Activated naive CD4-positive, alpha-beta T cell (primary cell): ENCODE measurements at regions not wholly inside any gene's neighbourhood (a gene's known extent, or its start where the extent isn't known, plus 50 kb on each side); places are given as distances from the start of the nearest gene placed in this dataset.
"Not testable (repeated sequence)": the region's sequence is repeated elsewhere in the genome, so short reads cannot be mapped to it uniquely, and the experiment has no call there.

Experiments used
- DNase-seq, 4 experiments: peaks; one replicate each; lab custom pipeline; 2025; lab: John Stamatoyannopoulos, UW

DNA sequence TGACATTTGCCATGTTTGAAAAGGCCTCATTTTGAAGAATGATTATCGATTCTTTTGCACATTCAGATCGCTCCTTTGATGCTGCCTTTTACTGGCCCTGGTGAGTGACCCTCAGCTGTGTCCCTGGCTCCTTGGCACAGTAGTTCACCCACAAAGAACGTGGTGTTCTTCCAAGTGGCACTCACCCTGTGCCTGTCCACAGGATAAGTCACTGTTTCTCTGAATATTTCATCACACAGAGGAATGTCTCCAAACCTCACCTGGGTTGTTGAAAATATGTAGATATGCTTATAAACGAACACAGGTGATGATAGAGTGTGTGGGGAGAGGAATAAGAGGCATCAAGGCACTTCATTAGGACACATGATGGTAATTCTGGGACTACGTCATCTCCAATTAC, 810.7 kb downstream of the CCSER2 start:
- no peak for DNase-seq

DNA sequence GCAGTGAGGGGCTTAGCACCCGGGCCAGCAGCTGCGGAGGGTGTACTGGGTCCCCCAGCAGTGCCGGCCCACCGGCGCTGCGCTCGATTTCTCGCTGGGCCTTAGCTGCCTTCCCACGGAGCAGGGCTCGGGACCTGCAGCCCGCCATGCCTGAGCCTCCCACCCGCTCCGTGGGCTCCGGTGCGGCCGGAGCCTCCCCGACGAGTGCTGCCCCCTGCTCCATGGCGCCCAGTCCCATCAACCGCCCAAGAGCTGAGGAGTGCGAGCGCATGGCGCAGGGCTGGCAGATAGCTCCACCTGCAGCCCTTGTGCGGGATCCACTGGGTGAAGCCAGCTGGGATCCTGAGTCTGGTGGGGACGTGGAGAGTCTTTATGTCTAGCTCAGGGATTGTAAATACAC, 813.1 kb downstream of the CCSER2 start:
- DNase-seq: not testable (repeated sequence)

DNA sequence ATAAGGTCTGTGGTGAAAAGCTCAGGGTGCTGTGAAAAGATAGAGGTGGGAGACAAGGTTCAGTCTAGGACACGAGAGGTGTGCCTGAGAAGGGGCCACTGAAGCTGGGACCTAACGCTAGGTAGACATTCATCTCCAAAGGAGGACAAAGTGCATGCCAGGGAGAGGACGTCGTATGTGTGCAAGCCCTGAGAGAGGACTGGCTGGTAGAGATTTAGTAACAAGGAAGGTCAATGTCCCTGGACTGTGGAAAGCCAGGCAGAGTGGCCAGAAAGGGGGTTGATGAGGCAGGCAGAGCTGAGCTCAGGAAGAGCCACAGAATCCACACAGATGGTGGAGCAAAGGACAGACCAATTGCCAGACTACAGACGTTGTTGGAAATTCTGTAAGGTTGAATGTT, 817.6 kb downstream of the CCSER2 start:
- DNase-seq: no peak

DNA sequence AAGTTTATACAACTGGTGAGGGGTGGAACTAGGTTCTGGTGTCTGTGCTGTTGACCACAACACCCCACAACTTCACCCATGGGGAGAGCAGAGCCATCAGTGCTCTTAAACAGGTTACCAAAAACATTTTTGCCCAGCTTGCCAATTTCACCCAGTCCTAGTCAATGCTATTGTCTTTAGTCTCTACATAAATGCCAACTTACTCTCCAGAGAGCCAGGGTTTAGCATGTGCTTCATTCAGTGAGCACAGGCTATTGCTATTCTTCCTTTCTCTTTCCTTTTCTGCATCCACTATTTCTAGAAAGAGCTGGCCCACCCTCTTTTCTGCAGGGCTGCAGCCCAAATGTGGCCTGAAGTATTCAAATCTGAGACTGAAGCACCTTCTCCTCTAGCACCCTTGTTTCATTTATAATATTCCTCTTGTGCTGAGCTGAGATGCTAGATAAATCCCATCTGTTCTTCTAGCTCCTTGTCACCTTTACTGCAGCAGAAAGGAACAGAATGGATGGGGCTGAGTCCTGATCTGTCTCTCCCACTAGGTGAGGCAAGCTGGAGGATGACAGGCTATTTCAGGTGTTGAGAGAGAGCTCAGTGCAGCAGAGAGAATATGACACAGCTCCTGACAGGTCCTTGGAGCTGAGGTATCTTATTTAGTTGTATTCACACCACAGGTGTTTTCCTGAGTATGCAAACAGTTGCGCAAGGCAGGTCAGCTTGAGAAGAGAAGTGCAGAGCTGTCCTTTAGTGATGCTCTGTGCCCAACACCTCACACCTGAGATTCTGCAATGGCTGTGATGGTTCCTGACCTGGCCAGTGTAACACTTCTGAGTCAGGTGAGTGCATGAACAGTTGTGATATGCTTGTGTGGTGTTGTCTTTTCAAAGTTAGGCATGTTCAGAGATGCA, 819.2 kb downstream of the CCSER2 start:
- DNase-seq: no peak

DNA sequence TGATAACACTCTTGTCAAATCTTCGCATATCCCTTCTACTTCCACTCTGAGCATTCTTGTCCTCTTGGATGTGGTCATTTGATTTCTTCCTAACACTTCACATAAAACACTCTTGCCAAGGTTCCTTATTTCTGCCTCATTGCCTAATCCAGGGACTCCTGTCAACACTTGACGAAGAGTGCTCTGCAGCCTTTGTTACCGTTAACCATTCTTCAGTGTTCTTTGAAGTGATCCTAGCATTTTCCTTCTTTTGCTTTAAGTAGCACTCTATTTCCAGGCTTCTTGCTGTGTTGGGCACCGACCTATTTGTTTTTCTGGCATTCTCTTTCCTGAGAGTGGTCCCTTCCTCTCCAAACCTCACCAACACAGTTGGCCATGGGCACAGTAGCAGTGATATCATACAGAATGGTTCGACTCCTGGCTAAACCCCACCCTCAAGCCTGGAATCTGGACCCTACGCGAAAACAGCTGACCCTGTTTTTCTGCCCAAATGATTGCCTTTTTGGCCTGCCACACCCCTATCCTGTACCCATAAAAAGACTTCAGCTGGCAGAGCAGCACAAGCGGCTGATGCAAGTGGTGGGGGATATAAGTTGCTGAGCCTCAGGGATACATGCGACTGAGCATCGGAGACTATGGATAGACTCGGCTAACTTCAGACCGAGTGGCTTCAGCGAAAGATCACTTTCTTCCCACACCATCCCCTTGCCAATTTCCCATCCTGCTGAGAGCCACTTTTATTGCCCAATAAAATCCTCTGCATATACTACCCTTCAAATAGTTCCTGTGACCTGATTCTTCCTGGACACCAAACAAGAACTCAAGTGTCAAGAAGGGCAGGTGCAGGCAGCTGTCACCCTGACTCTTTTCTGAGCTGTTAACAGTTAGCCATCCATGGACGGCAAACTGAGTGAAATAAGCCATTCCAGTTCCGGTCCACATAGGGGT, 820.6 kb downstream of the CCSER2 start:
- no peak for DNase-seq

DNA sequence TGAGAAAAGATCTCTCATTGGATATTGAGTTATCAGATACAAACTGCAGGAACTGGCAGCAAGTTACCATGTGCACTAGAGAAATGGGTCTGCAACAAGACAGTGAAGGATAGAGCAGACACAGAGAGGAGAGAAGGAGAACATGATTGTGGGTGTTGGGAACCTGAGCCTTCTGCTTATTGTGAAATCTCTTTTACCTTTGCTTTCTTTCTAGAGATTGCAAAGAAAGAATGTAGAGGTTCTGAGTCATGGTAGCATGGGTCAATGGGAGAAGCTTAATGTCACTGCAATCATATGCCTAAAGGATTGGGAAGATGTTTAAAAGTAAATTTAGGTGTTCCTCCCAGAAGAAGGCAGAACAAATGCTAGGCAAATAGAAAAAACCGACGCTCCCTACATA, 821.4 kb downstream of the CCSER2 start:
- no peak for DNase-seq

DNA sequence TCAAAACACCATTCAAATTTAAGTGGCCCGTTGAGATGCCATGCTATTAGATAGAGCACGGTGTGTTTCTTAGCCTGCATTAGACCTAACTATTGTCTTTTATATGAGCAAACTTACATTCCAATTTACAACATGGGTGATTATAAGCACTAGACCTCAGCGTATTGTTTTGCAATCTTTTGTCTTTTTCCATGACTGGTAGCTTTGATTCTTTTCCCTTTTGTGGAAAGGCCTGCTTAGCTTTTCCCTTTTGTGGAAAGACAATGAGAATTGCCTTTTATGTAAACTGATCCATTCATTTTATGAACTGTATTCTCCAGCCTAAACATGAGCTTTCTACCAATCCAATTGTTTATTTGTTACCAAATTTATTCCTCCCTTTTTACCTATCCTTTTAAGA, 823.1 kb downstream of the CCSER2 start:
- DNase-seq: no peak

DNA sequence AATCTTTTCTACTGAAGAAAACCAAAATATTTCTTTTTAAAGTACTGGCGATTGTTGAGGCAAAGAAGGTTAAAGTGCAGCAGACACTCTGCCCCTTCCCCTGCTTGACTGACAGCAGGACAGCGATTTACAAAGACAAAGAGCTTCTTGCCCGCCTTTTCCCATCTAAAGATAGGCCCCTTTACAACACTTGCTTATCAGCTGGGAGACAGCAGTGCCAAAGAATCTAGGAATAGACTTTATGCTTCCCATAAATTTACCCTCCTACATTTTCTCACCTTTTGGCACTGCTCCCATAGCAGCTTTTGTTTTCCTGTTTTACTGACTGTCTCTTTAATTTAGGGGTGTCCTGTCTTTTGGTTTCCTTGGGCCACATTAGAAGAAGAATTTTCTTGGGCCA, 824.1 kb downstream of the CCSER2 start:
- no peak for DNase-seq

DNA sequence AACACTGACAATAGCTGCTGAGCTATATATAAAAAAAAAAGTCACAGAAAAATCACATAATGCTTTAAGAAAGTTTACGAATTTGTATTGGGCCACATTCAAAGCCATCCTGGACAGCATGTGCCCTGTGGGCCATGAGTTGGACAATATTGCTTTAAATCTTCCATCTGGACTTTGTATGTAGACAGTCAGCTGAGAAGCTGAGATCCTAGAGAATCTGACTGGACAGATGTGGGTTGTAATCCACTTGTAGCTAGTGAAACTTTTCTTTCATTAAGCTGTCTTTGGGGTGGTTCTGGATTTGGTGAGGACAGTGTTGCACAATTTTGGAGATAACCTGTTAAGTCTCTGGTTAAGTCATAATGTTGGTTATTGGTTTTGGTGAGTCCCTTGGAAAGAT, 824.5 kb downstream of the CCSER2 start:
- no peak for DNase-seq

DNA sequence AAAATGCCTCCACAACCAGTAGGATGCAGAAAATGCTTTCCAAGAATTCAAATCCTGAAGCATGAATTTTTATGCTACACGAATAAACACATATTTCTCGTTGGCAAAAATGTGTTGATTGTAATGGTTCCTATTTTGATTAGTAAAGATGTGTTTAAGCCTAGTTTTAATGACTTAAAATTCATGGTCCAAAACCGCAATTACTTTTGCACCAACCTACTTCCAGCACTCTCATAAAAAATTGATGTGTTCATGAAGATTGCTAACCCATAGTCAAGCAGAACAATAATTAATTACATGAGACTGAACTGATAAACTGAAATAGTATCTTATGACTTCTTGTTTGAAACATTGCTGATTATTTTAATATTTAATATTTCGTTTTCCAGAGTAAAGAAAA, 828.8 kb downstream of the CCSER2 start:
- no peak for DNase-seq

DNA sequence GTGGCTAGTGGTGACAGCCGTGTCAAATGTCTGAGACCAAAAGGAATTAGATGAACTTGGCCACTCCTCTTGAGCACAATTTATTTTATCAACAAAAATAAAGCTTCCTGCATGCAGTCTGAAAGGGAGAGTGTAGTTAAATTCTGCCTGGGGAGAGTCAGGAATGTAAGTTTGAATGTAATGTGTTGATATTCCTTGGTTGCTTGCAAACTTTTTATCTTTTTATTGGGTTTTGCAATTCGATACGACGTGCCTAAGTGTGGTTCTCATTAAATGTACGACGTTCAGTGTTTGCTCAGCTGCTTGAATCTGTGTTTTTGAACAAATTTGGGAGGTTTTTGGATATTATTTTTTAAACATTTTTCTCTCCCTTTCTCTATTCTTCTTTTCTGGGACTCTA, 839.9 kb downstream of the CCSER2 start:
- no peak for DNase-seq

DNA sequence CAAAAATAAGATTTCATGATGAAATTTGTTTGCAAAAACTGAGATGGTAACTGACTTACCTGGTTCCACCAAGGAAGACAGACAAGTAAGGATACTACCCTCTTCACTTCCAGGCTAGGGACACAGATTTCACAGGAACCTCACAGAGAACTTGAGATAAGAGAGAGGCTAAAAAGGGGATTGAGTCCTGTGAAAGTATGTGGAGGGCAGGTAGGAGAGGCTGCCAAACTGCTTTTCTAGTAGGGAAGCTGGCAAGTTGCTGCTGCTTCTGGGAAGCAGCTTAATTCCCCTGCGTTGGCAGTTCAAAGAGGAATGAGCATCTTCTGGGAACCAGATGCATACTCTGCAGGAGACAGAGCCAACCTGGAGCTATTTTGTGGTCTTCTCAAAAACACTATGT, 841.6 kb downstream of the CCSER2 start:
- no peak for DNase-seq

DNA sequence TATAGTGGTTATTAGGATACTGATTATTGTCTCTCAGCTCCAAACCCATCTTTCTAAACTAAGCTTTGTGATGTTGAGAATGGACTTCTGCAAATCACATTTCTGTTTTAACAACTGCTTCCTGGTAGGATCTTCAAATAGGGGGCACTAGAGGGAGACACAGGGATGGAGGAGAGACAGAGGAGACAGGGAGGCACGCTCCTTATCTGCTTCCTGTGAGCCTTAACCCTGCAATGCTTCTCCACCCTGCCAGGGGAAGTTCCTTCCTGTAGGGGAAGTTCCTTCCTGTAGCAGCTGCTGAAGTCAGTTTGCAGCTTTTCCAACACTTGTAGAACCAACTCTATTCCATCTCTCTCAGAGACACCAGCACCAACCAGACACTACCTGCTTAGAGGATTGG, 847.2 kb downstream of the CCSER2 start:
- DNase-seq: no peak

DNA sequence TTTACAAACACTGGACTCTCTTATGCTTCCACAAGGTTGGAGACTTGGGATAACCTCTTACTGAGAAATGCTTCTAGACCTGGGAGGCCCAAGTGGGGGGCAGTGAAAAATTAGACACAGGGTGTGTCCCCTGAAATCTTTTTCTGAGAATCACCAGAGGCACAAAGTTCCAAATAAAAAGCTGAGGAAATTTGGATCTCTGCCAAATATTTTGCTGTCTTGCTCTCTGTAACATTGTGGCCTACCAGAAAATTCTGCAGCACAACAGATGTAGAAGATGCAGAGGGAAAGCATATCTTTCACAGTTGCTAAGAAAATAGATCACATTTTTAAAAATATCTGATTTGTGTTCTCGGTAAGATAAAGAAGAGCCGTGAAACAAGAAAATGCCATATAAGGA, 849.4 kb downstream of the CCSER2 start:
- no peak for DNase-seq

DNA sequence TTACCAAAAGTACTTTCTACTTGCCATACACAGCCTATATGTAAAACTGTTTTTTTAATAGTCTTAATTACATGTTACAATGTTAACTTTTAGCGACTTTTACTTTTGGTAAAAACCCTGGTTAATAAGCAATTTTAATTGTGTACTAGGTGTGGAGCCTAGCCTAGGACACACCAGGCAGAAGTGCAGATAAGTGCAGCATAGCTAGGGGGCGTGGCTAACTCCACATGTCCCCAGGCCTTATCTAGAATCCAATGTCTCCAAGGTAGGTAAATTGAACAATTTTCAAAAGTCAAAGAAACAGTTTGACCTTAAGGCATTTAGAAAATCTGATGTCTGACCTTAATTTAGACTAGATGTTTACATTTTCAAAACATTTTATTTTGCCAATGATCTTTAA, 858.7 kb downstream of the CCSER2 start:
- no peak for DNase-seq

DNA sequence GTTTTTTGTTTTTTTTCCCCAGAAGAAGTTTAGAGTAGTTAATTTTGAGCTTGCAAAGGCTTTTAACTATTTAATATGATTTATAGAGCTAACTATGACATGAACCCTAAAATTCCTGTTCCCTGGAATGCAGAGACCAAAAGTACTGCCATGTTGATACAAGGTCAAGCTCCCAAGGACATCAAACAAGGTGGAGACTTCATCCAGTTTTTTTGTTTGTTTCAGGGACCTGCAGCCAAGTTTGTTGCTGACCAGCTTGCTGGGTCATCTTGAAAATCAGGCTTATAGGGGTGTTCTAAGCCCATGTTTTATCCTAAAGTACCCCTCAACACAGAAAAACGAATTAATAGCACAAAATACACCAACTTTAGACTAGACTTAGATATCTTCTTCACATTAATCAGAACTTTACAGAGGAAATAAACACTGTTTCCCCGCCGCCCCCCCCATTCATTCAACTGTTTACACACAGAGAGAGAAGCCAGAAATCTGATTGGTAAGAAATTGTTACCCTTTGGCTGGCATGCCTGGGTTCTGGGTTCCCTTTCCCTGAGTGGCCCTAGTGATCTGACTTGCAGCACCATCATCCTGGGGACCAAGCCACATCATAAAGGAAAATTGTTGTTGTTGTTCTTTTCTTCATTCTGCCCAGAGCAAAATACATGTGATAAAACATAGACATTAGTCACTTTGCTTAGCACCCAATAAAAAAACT, 860.5 kb downstream of the CCSER2 start:
- no peak for DNase-seq

DNA sequence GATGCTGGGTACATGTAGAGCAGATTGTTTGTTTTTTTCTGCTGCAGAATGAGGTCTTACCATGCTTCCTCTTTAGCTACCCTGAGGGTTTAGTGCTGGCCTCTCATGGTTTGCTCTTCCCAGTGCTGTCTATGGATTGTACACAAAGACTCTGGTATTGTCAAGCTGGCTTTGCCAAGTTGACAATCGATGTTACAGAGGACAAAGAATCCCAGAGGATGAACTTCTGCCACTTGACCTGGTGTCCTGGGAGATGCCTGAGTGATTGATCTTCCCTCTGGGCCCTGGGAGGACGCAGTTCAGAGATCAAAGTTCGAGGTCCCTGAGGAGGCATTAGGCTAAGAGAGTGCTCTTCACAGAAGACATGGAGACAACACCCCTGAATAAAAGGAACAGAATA, 865.4 kb downstream of the CCSER2 start:
- DNase-seq: no peak

DNA sequence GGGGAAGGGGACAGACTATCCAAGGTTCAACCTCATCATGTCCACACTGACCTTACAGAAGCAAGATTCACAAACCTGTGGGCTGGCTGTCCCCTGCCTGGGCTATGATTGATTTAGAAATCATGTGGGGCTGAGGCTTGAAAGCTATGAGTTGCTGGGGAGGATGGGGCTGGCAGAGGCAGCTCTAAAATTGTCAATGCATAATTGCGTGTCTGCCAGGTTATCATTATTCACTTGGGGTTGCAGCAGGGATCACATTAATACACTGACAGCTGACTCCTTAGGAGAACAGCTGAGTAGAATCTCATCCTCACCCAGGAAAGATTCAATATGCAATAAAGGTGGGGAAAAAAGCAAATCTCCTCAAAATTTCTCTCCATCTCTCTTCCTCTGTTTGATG, 866.3 kb downstream of the CCSER2 start:
- DNase-seq: no peak

DNA sequence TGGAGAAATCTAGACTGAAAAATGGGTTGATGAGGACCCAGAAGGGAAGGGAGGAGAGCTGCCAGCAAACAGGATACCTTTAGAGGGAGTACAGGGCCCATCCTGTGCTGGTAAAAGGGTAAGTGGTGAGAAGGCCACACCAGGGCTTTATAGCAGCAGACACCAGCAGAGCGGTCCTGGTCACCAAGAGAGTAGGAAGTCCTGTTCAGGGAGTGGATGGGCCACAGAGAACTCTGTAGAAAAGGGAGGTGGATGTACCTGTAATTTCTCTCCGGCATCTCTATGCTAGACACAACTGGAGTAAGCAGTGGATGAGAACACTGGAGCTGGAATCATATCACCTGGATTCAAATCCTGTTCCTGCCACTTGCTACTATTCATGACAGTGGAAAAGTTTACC, 867.2 kb downstream of the CCSER2 start:
- DNase-seq: no peak

DNA sequence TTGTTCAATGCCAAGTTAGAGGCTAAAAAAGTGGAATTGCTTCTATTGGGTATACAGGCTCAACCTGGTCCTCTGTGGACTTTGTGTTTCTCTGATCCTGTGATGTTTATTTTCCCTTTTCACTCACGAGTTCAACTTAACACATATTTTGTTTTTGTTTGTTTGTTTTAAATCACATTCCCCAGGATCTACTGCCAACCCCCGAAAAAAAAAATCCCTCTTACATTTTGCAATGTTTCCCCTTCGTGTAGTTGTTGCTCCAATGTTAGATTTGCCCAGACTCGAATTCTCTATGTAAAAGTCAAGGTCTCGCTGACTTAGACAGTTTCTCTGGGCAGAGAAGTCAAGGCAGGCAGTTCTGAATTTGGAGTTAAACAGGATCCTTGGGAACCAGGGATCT, 876.4 kb downstream of the CCSER2 start:
- DNase-seq: no peak

DNA sequence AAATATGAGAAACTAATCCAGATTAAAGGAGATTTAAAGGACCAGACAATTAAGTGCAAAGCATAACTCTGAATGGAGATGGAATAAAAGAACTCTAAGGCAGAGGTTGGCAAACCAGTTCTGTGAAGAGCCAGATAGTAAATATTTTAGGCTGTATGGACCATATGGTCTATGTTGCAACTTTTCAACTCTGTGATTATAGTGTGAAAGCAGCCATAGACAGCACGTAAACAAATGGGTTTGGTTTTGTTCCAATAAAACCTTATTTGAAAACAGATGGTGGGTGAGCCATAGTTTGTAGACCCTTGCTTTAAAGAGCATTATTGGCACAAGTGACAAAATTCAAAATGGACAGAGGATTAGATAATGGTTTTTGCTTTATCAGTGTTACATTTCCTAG, 884.1 kb downstream of the CCSER2 start:
- DNase-seq: no peak

DNA sequence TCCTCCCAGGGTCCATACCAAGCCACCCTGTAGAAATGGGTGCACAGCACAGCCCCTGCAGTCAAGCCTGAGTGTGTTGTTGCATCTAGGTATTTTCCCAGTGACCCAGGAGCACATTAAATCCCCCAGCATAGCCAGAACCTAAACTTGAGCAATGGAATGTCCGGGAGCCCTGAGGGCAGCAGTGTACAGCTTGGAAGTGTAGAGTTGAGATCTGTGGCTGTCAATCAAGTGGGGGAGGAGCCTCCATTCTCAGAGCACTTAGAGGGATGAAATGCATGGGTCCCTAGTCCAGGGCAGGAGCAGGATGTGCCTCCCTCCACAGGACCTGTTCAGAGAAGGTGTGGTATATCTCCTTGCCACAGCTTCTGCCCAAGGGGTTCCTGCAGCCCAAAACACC, 885.1 kb downstream of the CCSER2 start:
- DNase-seq: no peak
